ENCODE measurements at regions not wholly inside any gene's neighbourhood (a gene's known extent, or its start where the extent isn't known, plus 50 kb on each side); places are given as distances from the start of the nearest gene placed in this dataset.

DNA sequence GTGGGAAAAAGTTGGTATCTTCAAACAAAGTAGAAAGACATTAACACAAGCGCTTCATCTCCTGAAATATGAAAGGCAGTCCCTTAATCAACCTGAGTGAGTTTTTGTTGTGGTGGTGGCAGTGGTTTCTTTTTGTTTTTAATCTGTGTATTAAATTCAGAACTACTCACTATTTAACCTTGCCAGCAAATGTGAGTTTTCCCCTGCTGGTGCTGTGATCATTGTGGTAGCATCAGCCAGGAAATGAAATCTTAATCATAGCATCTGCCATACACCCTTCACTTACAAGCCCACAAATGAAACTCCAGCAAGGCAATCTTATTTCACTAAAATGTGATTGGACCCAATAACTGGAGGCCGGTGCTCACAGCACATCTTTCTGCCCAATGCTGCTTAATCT, 229.7 kb downstream of the SHOX2 start:
- TF ChIP-seq, protein P1, sequence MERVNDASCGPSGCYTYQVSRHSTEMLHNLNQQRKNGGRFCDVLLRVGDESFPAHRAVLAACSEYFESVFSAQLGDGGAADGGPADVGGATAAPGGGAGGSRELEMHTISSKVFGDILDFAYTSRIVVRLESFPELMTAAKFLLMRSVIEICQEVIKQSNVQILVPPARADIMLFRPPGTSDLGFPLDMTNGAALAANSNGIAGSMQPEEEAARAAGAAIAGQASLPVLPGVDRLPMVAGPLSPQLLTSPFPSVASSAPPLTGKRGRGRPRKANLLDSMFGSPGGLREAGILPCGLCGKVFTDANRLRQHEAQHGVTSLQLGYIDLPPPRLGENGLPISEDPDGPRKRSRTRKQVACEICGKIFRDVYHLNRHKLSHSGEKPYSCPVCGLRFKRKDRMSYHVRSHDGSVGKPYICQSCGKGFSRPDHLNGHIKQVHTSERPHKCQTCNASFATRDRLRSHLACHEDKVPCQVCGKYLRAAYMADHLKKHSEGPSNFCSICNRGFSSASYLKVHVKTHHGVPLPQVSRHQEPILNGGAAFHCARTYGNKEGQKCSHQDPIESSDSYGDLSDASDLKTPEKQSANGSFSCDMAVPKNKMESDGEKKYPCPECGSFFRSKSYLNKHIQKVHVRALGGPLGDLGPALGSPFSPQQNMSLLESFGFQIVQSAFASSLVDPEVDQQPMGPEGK (CRISPR knock-in tag; IDR thresholded peaks at IDR 0.05; ENCODE audit: borderline replicate concordance), result no peak
- no peak for TF ChIP-seq ZC3H10 (CRISPR knock-in tag; IDR thresholded peaks at IDR 0.05)
- TF ChIP-seq GLIS3 (CRISPR knock-in tag; IDR thresholded peaks at IDR 0.05), result no peak
- no peak for TF ChIP-seq ESRRG (CRISPR knock-in tag; IDR thresholded peaks at IDR 0.05)
- TF ChIP-seq TCF4 (CRISPR knock-in tag; IDR thresholded peaks at IDR 0.05; ENCODE audit: borderline replicate concordance), result no peak
- TF ChIP-seq, protein P2, sequence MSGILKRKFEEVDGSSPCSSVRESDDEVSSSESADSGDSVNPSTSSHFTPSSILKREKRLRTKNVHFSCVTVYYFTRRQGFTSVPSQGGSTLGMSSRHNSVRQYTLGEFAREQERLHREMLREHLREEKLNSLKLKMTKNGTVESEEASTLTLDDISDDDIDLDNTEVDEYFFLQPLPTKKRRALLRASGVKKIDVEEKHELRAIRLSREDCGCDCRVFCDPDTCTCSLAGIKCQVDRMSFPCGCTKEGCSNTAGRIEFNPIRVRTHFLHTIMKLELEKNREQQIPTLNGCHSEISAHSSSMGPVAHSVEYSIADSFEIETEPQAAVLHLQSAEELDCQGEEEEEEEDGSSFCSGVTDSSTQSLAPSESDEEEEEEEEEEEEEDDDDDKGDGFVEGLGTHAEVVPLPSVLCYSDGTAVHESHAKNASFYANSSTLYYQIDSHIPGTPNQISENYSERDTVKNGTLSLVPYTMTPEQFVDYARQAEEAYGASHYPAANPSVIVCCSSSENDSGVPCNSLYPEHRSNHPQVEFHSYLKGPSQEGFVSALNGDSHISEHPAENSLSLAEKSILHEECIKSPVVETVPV (CRISPR knock-in tag; IDR thresholded peaks at IDR 0.05), result no peak
- TF ChIP-seq BACH2 (CRISPR knock-in tag; IDR thresholded peaks at IDR 0.05; ENCODE audit: borderline replicate concordance), result no peak
- TF ChIP-seq, protein P3, sequence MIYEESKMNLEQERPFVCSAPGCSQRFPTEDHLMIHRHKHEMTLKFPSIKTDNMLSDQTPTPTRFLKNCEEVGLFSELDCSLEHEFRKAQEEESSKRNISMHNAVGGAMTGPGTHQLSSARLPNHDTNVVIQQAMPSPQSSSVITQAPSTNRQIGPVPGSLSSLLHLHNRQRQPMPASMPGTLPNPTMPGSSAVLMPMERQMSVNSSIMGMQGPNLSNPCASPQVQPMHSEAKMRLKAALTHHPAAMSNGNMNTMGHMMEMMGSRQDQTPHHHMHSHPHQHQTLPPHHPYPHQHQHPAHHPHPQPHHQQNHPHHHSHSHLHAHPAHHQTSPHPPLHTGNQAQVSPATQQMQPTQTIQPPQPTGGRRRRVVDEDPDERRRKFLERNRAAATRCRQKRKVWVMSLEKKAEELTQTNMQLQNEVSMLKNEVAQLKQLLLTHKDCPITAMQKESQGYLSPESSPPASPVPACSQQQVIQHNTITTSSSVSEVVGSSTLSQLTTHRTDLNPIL (CRISPR knock-in tag; IDR thresholded peaks at IDR 0.05; ENCODE audit: low read depth), result no peak
- no peak for TF ChIP-seq RARB (CRISPR knock-in tag; IDR thresholded peaks at IDR 0.05)
- TF ChIP-seq ARNTL (CRISPR knock-in tag; IDR thresholded peaks at IDR 0.05; ENCODE audit: borderline replicate concordance, low read depth), result no peak
- no peak for TF ChIP-seq CSDC2 (CRISPR knock-in tag; IDR thresholded peaks at IDR 0.05)
